ENCODE measurements at regions not wholly inside any gene's neighbourhood (a gene's known extent, or its start where the extent isn't known, plus 50 kb on each side); places are given as distances from the start of the nearest gene placed in this dataset.

DNA sequence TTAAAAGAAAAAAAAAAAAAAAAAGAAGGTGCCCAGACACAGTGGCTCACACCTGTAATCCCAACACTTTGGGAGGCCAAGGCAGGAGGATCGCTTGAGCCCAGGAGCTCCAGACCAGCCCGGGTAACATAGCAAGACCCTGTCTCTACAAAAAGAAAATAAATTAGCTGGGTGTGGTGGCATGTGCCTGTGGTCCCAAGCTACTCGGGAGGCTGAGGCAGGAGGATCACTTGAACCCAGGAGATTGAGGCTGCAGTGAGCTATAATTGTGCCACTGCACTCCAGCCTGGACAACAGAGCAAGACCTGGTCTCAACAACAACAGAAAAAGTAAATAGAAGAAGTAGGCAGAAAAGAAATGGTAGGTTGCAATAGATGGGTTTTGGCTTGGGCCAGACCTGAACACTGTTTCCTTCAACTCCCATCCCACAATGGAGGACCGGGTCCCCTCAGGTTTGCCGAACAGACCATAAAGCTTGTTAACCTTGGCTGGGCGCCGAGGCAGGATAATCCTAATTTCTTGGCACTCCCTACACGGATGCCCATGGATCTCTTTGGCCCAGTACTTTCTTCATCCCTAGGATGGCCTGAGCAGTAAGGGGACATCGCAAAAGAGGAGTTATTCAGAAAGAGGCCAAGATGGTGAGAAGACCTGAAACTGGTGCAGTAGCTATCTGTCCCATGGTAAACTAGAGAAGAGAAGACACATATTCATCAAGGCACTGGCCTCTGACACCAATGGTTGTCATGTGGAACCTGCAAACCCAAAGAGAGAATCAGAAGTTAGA lies 165.5 kb upstream of the CCND2 start:
- no peak for TF ChIP-seq CREB1 (CRISPR knock-in tag; IDR thresholded peaks at IDR 0.05; ENCODE audit: low read depth)
- TF ChIP-seq EZH2phosphoT487 (IDR thresholded peaks at IDR 0.05; ENCODE audit: unreplicated experiment) = no peak
- TF ChIP-seq, protein P1, sequence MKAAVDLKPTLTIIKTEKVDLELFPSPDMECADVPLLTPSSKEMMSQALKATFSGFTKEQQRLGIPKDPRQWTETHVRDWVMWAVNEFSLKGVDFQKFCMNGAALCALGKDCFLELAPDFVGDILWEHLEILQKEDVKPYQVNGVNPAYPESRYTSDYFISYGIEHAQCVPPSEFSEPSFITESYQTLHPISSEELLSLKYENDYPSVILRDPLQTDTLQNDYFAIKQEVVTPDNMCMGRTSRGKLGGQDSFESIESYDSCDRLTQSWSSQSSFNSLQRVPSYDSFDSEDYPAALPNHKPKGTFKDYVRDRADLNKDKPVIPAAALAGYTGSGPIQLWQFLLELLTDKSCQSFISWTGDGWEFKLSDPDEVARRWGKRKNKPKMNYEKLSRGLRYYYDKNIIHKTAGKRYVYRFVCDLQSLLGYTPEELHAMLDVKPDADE (IDR thresholded peaks at IDR 0.05) = no peak
- no peak for TF ChIP-seq NANOG (IDR thresholded peaks at IDR 0.05; ENCODE audit: borderline replicate concordance)
- TF ChIP-seq, protein P2, sequence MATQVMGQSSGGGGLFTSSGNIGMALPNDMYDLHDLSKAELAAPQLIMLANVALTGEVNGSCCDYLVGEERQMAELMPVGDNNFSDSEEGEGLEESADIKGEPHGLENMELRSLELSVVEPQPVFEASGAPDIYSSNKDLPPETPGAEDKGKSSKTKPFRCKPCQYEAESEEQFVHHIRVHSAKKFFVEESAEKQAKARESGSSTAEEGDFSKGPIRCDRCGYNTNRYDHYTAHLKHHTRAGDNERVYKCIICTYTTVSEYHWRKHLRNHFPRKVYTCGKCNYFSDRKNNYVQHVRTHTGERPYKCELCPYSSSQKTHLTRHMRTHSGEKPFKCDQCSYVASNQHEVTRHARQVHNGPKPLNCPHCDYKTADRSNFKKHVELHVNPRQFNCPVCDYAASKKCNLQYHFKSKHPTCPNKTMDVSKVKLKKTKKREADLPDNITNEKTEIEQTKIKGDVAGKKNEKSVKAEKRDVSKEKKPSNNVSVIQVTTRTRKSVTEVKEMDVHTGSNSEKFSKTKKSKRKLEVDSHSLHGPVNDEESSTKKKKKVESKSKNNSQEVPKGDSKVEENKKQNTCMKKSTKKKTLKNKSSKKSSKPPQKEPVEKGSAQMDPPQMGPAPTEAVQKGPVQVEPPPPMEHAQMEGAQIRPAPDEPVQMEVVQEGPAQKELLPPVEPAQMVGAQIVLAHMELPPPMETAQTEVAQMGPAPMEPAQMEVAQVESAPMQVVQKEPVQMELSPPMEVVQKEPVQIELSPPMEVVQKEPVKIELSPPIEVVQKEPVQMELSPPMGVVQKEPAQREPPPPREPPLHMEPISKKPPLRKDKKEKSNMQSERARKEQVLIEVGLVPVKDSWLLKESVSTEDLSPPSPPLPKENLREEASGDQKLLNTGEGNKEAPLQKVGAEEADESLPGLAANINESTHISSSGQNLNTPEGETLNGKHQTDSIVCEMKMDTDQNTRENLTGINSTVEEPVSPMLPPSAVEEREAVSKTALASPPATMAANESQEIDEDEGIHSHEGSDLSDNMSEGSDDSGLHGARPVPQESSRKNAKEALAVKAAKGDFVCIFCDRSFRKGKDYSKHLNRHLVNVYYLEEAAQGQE (IDR thresholded peaks at IDR 0.05; ENCODE audit: unreplicated experiment) = no peak
- TF ChIP-seq, protein P3, sequence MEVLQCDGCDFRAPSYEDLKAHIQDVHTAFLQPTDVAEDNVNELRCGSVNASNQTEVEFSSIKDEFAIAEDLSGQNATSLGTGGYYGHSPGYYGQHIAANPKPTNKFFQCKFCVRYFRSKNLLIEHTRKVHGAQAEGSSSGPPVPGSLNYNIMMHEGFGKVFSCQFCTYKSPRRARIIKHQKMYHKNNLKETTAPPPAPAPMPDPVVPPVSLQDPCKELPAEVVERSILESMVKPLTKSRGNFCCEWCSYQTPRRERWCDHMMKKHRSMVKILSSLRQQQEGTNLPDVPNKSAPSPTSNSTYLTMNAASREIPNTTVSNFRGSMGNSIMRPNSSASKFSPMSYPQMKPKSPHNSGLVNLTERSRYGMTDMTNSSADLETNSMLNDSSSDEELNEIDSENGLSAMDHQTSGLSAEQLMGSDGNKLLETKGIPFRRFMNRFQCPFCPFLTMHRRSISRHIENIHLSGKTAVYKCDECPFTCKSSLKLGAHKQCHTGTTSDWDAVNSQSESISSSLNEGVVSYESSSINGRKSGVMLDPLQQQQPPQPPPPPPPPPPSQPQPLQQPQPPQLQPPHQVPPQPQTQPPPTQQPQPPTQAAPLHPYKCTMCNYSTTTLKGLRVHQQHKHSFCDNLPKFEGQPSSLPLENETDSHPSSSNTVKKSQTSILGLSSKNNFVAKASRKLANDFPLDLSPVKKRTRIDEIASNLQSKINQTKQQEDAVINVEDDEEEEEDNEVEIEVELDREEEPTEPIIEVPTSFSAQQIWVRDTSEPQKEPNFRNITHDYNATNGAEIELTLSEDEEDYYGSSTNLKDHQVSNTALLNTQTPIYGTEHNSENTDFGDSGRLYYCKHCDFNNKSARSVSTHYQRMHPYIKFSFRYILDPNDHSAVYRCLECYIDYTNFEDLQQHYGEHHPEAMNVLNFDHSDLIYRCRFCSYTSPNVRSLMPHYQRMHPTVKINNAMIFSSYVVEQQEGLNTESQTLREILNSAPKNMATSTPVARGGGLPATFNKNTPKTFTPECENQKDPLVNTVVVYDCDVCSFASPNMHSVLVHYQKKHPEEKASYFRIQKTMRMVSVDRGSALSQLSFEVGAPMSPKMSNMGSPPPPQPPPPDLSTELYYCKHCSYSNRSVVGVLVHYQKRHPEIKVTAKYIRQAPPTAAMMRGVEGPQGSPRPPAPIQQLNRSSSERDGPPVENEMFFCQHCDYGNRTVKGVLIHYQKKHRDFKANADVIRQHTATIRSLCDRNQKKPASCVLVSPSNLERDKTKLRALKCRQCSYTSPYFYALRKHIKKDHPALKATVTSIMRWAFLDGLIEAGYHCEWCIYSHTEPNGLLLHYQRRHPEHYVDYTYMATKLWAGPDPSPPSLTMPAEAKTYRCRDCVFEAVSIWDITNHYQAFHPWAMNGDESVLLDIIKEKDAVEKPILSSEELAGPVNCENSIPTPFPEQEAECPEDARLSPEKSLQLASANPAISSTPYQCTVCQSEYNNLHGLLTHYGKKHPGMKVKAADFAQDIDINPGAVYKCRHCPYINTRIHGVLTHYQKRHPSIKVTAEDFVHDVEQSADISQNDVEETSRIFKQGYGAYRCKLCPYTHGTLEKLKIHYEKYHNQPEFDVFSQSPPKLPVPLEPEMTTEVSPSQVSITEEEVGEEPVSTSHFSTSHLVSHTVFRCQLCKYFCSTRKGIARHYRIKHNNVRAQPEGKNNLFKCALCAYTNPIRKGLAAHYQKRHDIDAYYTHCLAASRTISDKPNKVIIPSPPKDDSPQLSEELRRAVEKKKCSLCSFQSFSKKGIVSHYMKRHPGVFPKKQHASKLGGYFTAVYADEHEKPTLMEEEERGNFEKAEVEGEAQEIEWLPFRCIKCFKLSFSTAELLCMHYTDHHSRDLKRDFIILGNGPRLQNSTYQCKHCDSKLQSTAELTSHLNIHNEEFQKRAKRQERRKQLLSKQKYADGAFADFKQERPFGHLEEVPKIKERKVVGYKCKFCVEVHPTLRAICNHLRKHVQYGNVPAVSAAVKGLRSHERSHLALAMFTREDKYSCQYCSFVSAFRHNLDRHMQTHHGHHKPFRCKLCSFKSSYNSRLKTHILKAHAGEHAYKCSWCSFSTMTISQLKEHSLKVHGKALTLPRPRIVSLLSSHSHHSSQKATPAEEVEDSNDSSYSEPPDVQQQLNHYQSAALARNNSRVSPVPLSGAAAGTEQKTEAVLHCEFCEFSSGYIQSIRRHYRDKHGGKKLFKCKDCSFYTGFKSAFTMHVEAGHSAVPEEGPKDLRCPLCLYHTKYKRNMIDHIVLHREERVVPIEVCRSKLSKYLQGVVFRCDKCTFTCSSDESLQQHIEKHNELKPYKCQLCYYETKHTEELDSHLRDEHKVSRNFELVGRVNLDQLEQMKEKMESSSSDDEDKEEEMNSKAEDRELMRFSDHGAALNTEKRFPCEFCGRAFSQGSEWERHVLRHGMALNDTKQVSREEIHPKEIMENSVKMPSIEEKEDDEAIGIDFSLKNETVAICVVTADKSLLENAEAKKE (CRISPR knock-in tag; IDR thresholded peaks at IDR 0.05) = no peak
- no peak for TF ChIP-seq ZNF114 (CRISPR knock-in tag; IDR thresholded peaks at IDR 0.05)
- TF ChIP-seq STAT1 (IDR thresholded peaks at IDR 0.05; ENCODE audit: unreplicated experiment) = no peak
- TF ChIP-seq POLR2AphosphoS5 (IDR thresholded peaks at IDR 0.05; ENCODE audit: low read depth) = no peak
- no peak for TF ChIP-seq ZNF331 (CRISPR knock-in tag; IDR thresholded peaks at IDR 0.05; ENCODE audit: low read depth)
- no peaks in the 10 kb centered on the region for H3K4me1 ChIP-seq (ENCODE audit: insufficient read depth)
- no peaks in the 10 kb centered on the region for H3K36me3 ChIP-seq (ENCODE audit: insufficient read depth)
- H3F3A ChIP-seq (replicated peaks; ENCODE audit: low read depth) = no peaks in the 10 kb centered on the region
- no peak overlapping the region for H3K4me3 ChIP-seq
- H3K36me3 Mint-ChIP-seq (ENCODE audit: low read depth) = no peaks in the 10 kb centered on the region
- H3K79me2 ChIP-seq (replicated peaks; ENCODE audit: insufficient read depth) = no peaks in the 10 kb centered on the region
- H3K4me2 ChIP-seq = no peak overlapping the region
- peaks cover 9% of the 10 kb centered on the region; the same call in 2 of the 3 replicates for H3K4me1 Mint-ChIP-seq
- H2AFZ ChIP-seq = no peak overlapping the region
- ATAC-seq = no peak
- H3K27me3 ChIP-seq (ENCODE audit: insufficient read depth) = no peaks in the 10 kb centered on the region
- H4K20me1 ChIP-seq (replicated peaks; ENCODE audit: insufficient read depth) = no peaks in the 10 kb centered on the region
- H3K27me3 Mint-ChIP-seq (ENCODE audit: insufficient read depth, low read depth, poor library complexity) = peaks cover 2% of the 10 kb centered on the region
- H3K27ac Mint-ChIP-seq = no peak overlapping the region
- H3K4me3 Mint-ChIP-seq = no peak overlapping the region
- no peak overlapping the region for H3K27ac ChIP-seq (ENCODE audit: low read depth)
- no peaks in the 10 kb centered on the region for H3K9me2 ChIP-seq (ENCODE audit: insufficient read depth)
- DNase-seq (ENCODE audit: low spot score) = no peak
- no peaks in the 10 kb centered on the region for H3K9me3 Mint-ChIP-seq

Measured in GM23338 (cell line).